GM23338 (cell line): ENCODE measurements at regions not wholly inside any gene's neighbourhood (a gene's known extent, or its start where the extent isn't known, plus 50 kb on each side); places are given as distances from the start of the nearest gene placed in this dataset.

Source experiments
- ATAC-seq: fragments of 200-7000 bp; cut with Tn5 transposase; 3 replicates; pipeline ENCODE4 v1.9.1; 2020
- DNase-seq: peaks from one replicate; pipeline ENCODE4 v3.0.0-alpha.2; 2015; ENCODE audit warnings: low spot score
- H2AFZ ChIP-seq: fragments of 200-600 bp; sonication (generic); 2 replicates; pipeline ENCODE4 v1.8.0; 2016; ENCODE audit warnings: antibody characterized with exemption, mild to moderate bottlenecking, moderate library complexity
- H3F3A ChIP-seq: fragments of 200-600 bp; sonication (generic); replicated peaks from 2 replicates; pipeline ENCODE4 v1.8.0; 2017; ENCODE audit warnings: antibody characterized with exemption, mixed run types, low read depth
- H3K27ac ChIP-seq: fragments of 200-600 bp; sonication (generic); 2 replicates; pipeline ENCODE4 v1.6.1; 2016; ENCODE audit warnings: low read depth
- H3K27me3 ChIP-seq: fragments of 200-600 bp; sonication (generic); 2 replicates; pipeline ENCODE4 v1.8.0; 2016; ENCODE audit warnings: mild to moderate bottlenecking, mixed run types, moderate library complexity; ENCODE audit not compliant: insufficient read depth
- H3K36me3 ChIP-seq: fragments of 200-600 bp; sonication (generic); 2 replicates; pipeline ENCODE4 v1.8.0; 2016; ENCODE audit warnings: mild to moderate bottlenecking; ENCODE audit not compliant: insufficient read depth
- H3K4me1 ChIP-seq: fragments of 200-600 bp; sonication (generic); 2 replicates; pipeline ENCODE4 v1.8.0; 2016; ENCODE audit warnings: mild to moderate bottlenecking, moderate library complexity; ENCODE audit not compliant: insufficient read depth
- H3K4me2 ChIP-seq: fragments of 200-600 bp; sonication (generic); 2 replicates; pipeline ENCODE4 v1.7.1; 2017; ENCODE audit warnings: mixed run types
- H3K4me3 ChIP-seq: fragments of 200-600 bp; sonication (generic); 2 replicates; pipeline ENCODE4 v1.6.1; 2016; ENCODE audit warnings: mixed run types
- H3K79me2 ChIP-seq: fragments of 200-600 bp; sonication (generic); replicated peaks from 2 replicates; pipeline ENCODE4 v1.8.0; 2017; ENCODE audit warnings: mild to moderate bottlenecking; ENCODE audit not compliant: insufficient read depth
- H3K9me2 ChIP-seq: fragments of 200-600 bp; sonication (generic); 2 replicates; pipeline ENCODE4 v1.8.0; 2017; ENCODE audit not compliant: insufficient read depth
- H4K20me1 ChIP-seq: fragments of 200-600 bp; sonication (generic); replicated peaks from 2 replicates; pipeline ENCODE4 v1.8.0; 2017; ENCODE audit warnings: mild to moderate bottlenecking; ENCODE audit not compliant: insufficient read depth
- H3K27ac Mint-ChIP-seq: 2 replicates; pipeline ENCODE4 v1.8.0; 2020; ENCODE audit warnings: inconsistent platforms, mild to moderate bottlenecking, moderate library complexity, mixed read lengths
- H3K27me3 Mint-ChIP-seq: 3 replicates; pipeline ENCODE4 v1.8.0; 2022; ENCODE audit warnings: low read depth, mild to moderate bottlenecking, moderate library complexity, mixed read lengths, inconsistent platforms; ENCODE audit not compliant: insufficient read depth, poor library complexity
- H3K36me3 Mint-ChIP-seq: 3 replicates; pipeline ENCODE4 v1.8.0; 2021; ENCODE audit warnings: low read depth, mild to moderate bottlenecking, inconsistent platforms, moderate library complexity, mixed read lengths
- H3K4me1 Mint-ChIP-seq: 3 replicates; pipeline ENCODE4 v1.8.0; 2020; ENCODE audit warnings: mild to moderate bottlenecking, inconsistent platforms, mixed read lengths
- H3K4me3 Mint-ChIP-seq: 3 replicates; pipeline ENCODE4 v1.8.0; 2021; ENCODE audit warnings: moderate library complexity, mild to moderate bottlenecking, inconsistent platforms, mixed read lengths
- H3K9me3 Mint-ChIP-seq: 3 replicates; pipeline ENCODE4 v1.8.0; 2020; ENCODE audit warnings: moderate library complexity, mild to moderate bottlenecking, inconsistent platforms, mixed read lengths
- CTCF ChIP-seq, 2 experiments: fragments of 200-600 bp in 1 of 2; sonication (generic) in 1 of 2; conservative IDR thresholded peaks; 2 replicates each; pipeline versions ENCODE4 v1.5.1 to v1.6.1; 2016 to 2017; ENCODE audit warnings: antibody characterized with exemption in 2 of 2, low read depth in 2 of 2, mild to moderate bottlenecking in 2 of 2, moderate library complexity in 1 of 2
- EZH2 ChIP-seq: fragments of 200-600 bp; sonication (generic); IDR thresholded peaks from one replicate; pipeline ENCODE4 v1.8.0; 2017; ENCODE audit warnings: antibody characterized with exemption, mild to moderate bottlenecking, low read depth; ENCODE audit not compliant: unreplicated experiment
- EZH2phosphoT487 ChIP-seq: fragments of 200-600 bp; sonication (generic); IDR thresholded peaks from one replicate; pipeline ENCODE4 v1.8.1; 2018; ENCODE audit warnings: antibody characterized with exemption; ENCODE audit not compliant: unreplicated experiment
- JUNB ChIP-seq: IDR thresholded peaks from one replicate; pipeline ENCODE4 v1.6.1; 2016; ENCODE audit warnings: antibody characterized with exemption; ENCODE audit not compliant: unreplicated experiment
- REST ChIP-seq: IDR thresholded peaks from one replicate; pipeline ENCODE4 v1.6.1; 2018; ENCODE audit warnings: antibody characterized with exemption; ENCODE audit not compliant: unreplicated experiment
- ZNF331 ChIP-seq: fragments of 250-450 bp; sonication (Bioruptor Pico); IDR thresholded peaks from 2 replicates; pipeline ENCODE4 v1.5.0; 2020; ENCODE audit warnings: low read depth, mild to moderate bottlenecking, moderate library complexity
- ZNF462 ChIP-seq: fragments of 250-450 bp; sonication (Bioruptor Pico); IDR thresholded peaks from 2 replicates; pipeline ENCODE4 v1.5.0; 2020; ENCODE audit warnings: mild to moderate bottlenecking, moderate library complexity

GRCh38 chr7:91434836-91435235 is 170.6 kb downstream of the FZD1 start (continued):
- TF ChIP-seq CTCF (conservative IDR thresholded peaks at IDR 0.05; ENCODE audit: low read depth in 2 of 2), result no peak
- TF ChIP-seq JUNB, result no peak
- no peak for TF ChIP-seq ZNF462 (CRISPR knock-in tag)

- TF ChIP-seq ZNF331 (CRISPR knock-in tag), result no peak
- TF ChIP-seq EZH2phosphoT487, result no peak
- TF ChIP-seq REST, result no peak
- TF ChIP-seq EZH2, result no peak
- Mint-ChIP-seq H3K4me1 (peaks cover 5% of the 10 kb centered on the region), H3K27ac (no peak overlapping the region), H3K36me3 (peaks cover 8% of the 10 kb centered on the region), H3K9me3 (peaks cover 15% of the 10 kb centered on the region), H3K4me3 (no peak overlapping the region), H3K27me3 (peaks cover 4% of the 10 kb centered on the region)
- Histone ChIP-seq H3K36me3 (no peaks in the 10 kb centered on the region), H3K4me3 (no peak overlapping the region), H3K4me1 (no peaks in the 10 kb centered on the region), H3K4me2 (no peak overlapping the region), H3F3A (no peaks in the 10 kb centered on the region), H3K27ac (no peak overlapping the region), H3K79me2 (no peaks in the 10 kb centered on the region), H2AFZ (no peak overlapping the region), H3K9me2 (peaks cover 4% of the 10 kb centered on the region; the same call in 1 of the 2 replicates), H3K27me3 (no peaks in the 10 kb centered on the region), H4K20me1 (no peaks in the 10 kb centered on the region)
- DNase-seq (no peak), ATAC-seq (no peak)
Measured at GRCh38 chr7:91435381-91436059, 171.3 kb downstream of the FZD1 start.
